ENCODE measurements at regions not wholly inside any gene's neighbourhood (a gene's known extent, or its start where the extent isn't known, plus 50 kb on each side); places are given as distances from the start of the nearest gene placed in this dataset.

DNA sequence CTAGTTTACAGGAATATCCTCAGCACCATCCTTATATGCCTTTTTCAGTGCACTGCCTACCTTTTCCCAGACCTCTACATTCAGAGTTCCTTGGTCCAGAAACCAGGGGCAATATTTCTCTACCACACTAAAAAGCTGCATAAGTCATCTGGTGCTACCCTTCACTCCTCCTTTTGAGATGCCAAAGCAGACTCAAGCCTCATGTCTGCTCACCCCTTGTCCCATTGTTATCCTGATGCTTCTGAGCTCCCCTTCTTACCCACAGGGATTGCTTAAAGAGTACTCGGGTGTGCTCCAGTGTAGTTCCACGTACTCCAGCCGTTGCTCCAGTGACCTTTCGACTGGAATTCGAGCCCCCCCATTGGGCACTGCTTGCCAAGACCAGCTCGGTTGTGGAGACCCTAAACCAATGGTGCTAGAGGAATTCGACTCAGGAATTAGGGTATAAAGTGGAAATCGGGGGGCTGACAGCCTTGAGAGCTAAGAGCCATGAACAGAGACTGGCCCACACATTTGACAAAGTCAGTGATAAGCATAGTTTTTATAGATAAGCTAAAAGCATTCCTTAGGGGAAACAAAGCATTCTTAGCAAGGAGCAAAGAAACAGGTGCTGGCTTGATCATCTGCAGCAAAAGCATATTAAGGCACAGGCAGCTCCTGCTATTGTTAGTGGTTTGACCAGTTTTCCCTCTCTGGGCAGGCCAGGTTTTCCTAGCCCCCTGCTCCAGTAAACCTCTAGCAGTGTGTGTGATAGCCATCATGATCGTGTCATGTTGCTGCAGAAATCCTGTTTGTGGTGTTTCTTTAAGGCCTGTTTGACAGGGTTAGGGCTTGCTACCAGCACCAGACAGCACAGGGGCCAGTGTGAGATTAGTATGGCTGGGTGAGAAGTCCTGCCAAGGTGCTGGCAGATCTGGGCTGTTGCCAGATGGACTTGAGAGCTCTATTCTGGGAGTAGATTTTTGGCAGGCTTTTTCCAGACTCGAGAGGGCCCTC lies 57.5 kb upstream of the WDR1 start:
- no peak overlapping the region for H3K4ac ChIP-seq (ENCODE audit: low read depth, low read length)
- ChIA-PET POLR2A (ENCODE audit: unreplicated experiment) (no interaction called here), CTCF (interaction anchor here (1.8 kb wide), 1 partner anchor 9 kb away, joined by 8 read pairs; no protein-coding TSS in a partner anchor)
- peak overlapping the region; percentile 61 for H2BK5ac ChIP-seq (ENCODE audit: low read depth, low read length, poor library complexity, severe bottlenecking)
- DNase-seq (no peak), ATAC-seq (ENCODE audit: low read depth) (no peak; the same call in 1 of the 2 replicates)
- H4K8ac ChIP-seq (ENCODE audit: low read depth in 2 of 2, low read length in 2 of 2) = 0 out of 4 replicates have a peak overlapping the region, but pooled peaks of 1 of the 2 experiments have one; percentile 13
- in situ Hi-C loops (cut with MboI; ENCODE audit: low sequenced_read_pairs) (no loop called here), dilution Hi-C loops (cut with HindIII; ENCODE audit: low sequenced_read_pairs, unreplicated experiment) (loop anchor here (25.0 kb wide), 1 partner anchor 238 kb away; no protein-coding TSS in a partner anchor), intact Hi-C loops (cut with micrococcal nuclease) (no loop called here)
- H3K27me3 ChIP-seq (ENCODE audit: control insufficient read depth, insufficient read depth, low read length) = no peaks in the 10 kb centered on the region
- H4K20me1 ChIP-seq (ENCODE audit: insufficient read depth, low read length) = no peaks in the 10 kb centered on the region
- no peak overlapping the region for H2AFZ ChIP-seq (replicated peaks; ENCODE audit: low read length, poor library complexity)
- H3K36me3 ChIP-seq (ENCODE audit: control insufficient read depth, insufficient read depth, low read length) = no peaks in the 10 kb centered on the region
- H4K5ac ChIP-seq (ENCODE audit: low read depth, low read length) = peak overlapping the region; percentile 54; the same call in 1 of the 2 replicates
- H4K91ac ChIP-seq (ENCODE audit: insufficient read depth, low read depth, low read length) = no peak overlapping the region
- H2BK20ac ChIP-seq (ENCODE audit: low read depth, low read length) = 0 out of 2 replicates have a peak overlapping the region, but pooled peaks have one; percentile 45
- no peak overlapping the region for H3K9ac ChIP-seq (ENCODE audit: low read depth, low read length)
- H2BK120ac ChIP-seq (ENCODE audit: low read depth, low read length) = no peak overlapping the region
- BruUV-seq (replicated peaks) = no TSS peak
- H2AK9ac ChIP-seq (replicated peaks; ENCODE audit: low read depth, low read length, poor library complexity) = no peak overlapping the region
- no peaks in the 10 kb centered on the region for H3K79me1 ChIP-seq (ENCODE audit: low read depth in 1 of 2, low read length in 2 of 2)
- H3K23ac ChIP-seq (ENCODE audit: low read depth, low read length) = no peak overlapping the region
- no peak overlapping the region for H3K4me3 ChIP-seq (ENCODE audit: insufficient read depth, low read depth, low read length)
- H3K18ac ChIP-seq (ENCODE audit: low read depth, low read length) = peak overlapping the region; percentile 51; the same call in 1 of the 2 replicates
- no peak overlapping the region for H3K27ac ChIP-seq (ENCODE audit: insufficient read depth, low read length)
- 51% methylated on average over 6 of the region's 10 CpGs; no CpG with 5 or more reads in 1 of the 2 experiments for WGBS, 2 experiments (ENCODE audit: extremely low coverage in 2 of 2, insufficient read length in 1 of 2)
- H3K4me2 ChIP-seq (ENCODE audit: low read depth, low read length) = no peak overlapping the region
- H3K14ac ChIP-seq (replicated peaks; ENCODE audit: low read depth, low read length) = no peak overlapping the region
- no peaks in the 10 kb centered on the region for H3K9me3 ChIP-seq (ENCODE audit: control insufficient read depth, insufficient read depth, low read length)
- H3K9me1 ChIP-seq (ENCODE audit: insufficient read depth, low read length) = no peaks in the 10 kb centered on the region
- no peak overlapping the region for H2BK15ac ChIP-seq (ENCODE audit: low read depth, low read length)
- no peak overlapping the region for H2AK5ac ChIP-seq (ENCODE audit: low read depth, low read length)
- H3K56ac ChIP-seq (ENCODE audit: extremely low read depth, insufficient read depth, low read length) = no peak overlapping the region
- no peaks in the 10 kb centered on the region; the same call in 1 of the 2 replicates for H3K4me1 ChIP-seq (ENCODE audit: control insufficient read depth, insufficient read depth, low read length)
- TF ChIP-seq CHD1 (IDR thresholded peaks at IDR 0.05; ENCODE audit: low read depth, low read length) (no peak), RAD21 (IDR thresholded peaks at IDR 0.05; ENCODE audit: low read length) (no peak)
